ENCODE measurements at regions not wholly inside any gene's neighbourhood (a gene's known extent, or its start where the extent isn't known, plus 50 kb on each side); places are given as distances from the start of the nearest gene placed in this dataset.

GRCh38 chr10:4651404-4652037, 174.5 kb upstream of the AKR1E2 start:
- intact Hi-C loops (cut with DNase I): loop anchor here (10.0 kb wide), 1 partner anchor 137 kb away; no protein-coding TSS in a partner anchor
- H3K36me3 ChIP-seq: no peaks in the 10 kb centered on the region
- H3K27me3 ChIP-seq: no peaks in the 10 kb centered on the region
- H3K4me3 ChIP-seq (replicated peaks in 1 of 3): no peak overlapping the region
- H3K9me3 ChIP-seq: no peaks in the 10 kb centered on the region
- TF ChIP-seq, protein P1, sequence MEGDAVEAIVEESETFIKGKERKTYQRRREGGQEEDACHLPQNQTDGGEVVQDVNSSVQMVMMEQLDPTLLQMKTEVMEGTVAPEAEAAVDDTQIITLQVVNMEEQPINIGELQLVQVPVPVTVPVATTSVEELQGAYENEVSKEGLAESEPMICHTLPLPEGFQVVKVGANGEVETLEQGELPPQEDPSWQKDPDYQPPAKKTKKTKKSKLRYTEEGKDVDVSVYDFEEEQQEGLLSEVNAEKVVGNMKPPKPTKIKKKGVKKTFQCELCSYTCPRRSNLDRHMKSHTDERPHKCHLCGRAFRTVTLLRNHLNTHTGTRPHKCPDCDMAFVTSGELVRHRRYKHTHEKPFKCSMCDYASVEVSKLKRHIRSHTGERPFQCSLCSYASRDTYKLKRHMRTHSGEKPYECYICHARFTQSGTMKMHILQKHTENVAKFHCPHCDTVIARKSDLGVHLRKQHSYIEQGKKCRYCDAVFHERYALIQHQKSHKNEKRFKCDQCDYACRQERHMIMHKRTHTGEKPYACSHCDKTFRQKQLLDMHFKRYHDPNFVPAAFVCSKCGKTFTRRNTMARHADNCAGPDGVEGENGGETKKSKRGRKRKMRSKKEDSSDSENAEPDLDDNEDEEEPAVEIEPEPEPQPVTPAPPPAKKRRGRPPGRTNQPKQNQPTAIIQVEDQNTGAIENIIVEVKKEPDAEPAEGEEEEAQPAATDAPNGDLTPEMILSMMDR (IDR thresholded peaks at IDR 0.05): no peak
- no peak for TF ChIP-seq POLR2A (IDR thresholded peaks at IDR 0.05)
- H3K27ac ChIP-seq: no peak overlapping the region
- peaks cover 3 to 8% of the 10 kb centered on the region in 2 donors for H3K4me1 ChIP-seq
- no peak for DNase-seq
- 96% methylated on average over 5 of the region's 5 CpGs for WGBS, 2 donors

- Histone ChIP-seq H3K9me3 (no peaks in the 10 kb centered on the region), H3K27me3 (no peaks in the 10 kb centered on the region), H3K4me1 (peaks cover 3 to 8% of the 10 kb centered on the region in 2 donors), H3K36me3 (no peaks in the 10 kb centered on the region), H3K4me3 (replicated peaks in 1 of 3) (no peak overlapping the region), H3K27ac (peak overlapping the region in 1 of 3 donors; percentile 15)
- intact Hi-C loops (cut with DNase I): loop anchor here (10.0 kb wide), 1 partner anchor 136 kb away; no protein-coding TSS in a partner anchor
- DNase-seq: no peak
- WGBS, 2 donors: 80 to 93% methylated on average over 6 of the region's 6 CpGs
- TF ChIP-seq, protein P1 (IDR thresholded peaks at IDR 0.05): no peak
- TF ChIP-seq POLR2A (IDR thresholded peaks at IDR 0.05): no peak
Measured at GRCh38 chr10:4650582-4650981, 175.4 kb upstream of the AKR1E2 start.

- DNase-seq: no peak
- Histone ChIP-seq H3K4me1 (peaks cover 3 to 8% of the 10 kb centered on the region in 2 donors), H3K27me3 (no peaks in the 10 kb centered on the region), H3K36me3 (no peaks in the 10 kb centered on the region), H3K4me3 (replicated peaks in 1 of 3) (no peak overlapping the region), H3K9me3 (no peaks in the 10 kb centered on the region), H3K27ac (peak overlapping the region in 1 of 3 donors; percentile 15)
- 39 to 45% methylated on average over 3 of the region's 3 CpGs for WGBS, 2 donors
- TF ChIP-seq, protein P1 (IDR thresholded peaks at IDR 0.05): no peak
- no peak for TF ChIP-seq POLR2A (IDR thresholded peaks at IDR 0.05)
- intact Hi-C loops (cut with DNase I): loop anchor here (10.0 kb wide), 1 partner anchor 135 kb away; no protein-coding TSS in a partner anchor
Measured at GRCh38 chr10:4649886-4650508, 176.0 kb upstream of the AKR1E2 start.

GRCh38 chr10:4649471-4649870, 176.5 kb upstream of the AKR1E2 start:
- Histone ChIP-seq H3K27me3 (no peaks in the 10 kb centered on the region), H3K9me3 (no peaks in the 10 kb centered on the region), H3K27ac (no peak overlapping the region), H3K36me3 (no peaks in the 10 kb centered on the region), H3K4me3 (replicated peaks in 1 of 3) (no peak overlapping the region), H3K4me1 (peaks cover 3 to 8% of the 10 kb centered on the region in 2 donors)
- no peak for TF ChIP-seq POLR2A (IDR thresholded peaks at IDR 0.05)
- TF ChIP-seq, protein P1 (IDR thresholded peaks at IDR 0.05): no peak
- DNase-seq: no peak
- intact Hi-C loops (cut with DNase I): no loop called here

GRCh38 chr10:4648999-4649398, 177.0 kb upstream of the AKR1E2 start:
- H3K9me3 ChIP-seq: no peaks in the 10 kb centered on the region
- H3K36me3 ChIP-seq: no peaks in the 10 kb centered on the region
- 96 to 97% methylated on average over 3 of the region's 3 CpGs for WGBS, 2 donors
- TF ChIP-seq POLR2A (IDR thresholded peaks at IDR 0.05): no peak
- TF ChIP-seq, protein P1 (IDR thresholded peaks at IDR 0.05): no peak
- no peak for DNase-seq
- intact Hi-C loops (cut with DNase I): no loop called here
- H3K4me1 ChIP-seq: peaks cover 3 to 8% of the 10 kb centered on the region in 2 donors
- no peaks in the 10 kb centered on the region for H3K27me3 ChIP-seq
- no peak overlapping the region for H3K4me3 ChIP-seq (replicated peaks in 1 of 3)
- no peak overlapping the region for H3K27ac ChIP-seq

Measured in thyroid gland (tissue), 4 donors.